Stimulated activated CD4-positive, alpha-beta T cell treated with anti-CD3 and anti-CD28 coated beads, Interleukin-15, amount 100 ng/mL, for 48 hours (primary cell): ENCODE measurements at regions not wholly inside any gene's neighbourhood (a gene's known extent, or its start where the extent isn't known, plus 50 kb on each side); places are given as distances from the start of the nearest gene placed in this dataset.
"Not testable (repeated sequence)": the region's sequence is repeated elsewhere in the genome, so short reads cannot be mapped to it uniquely, and the experiment has no call there.

Experiments used
- DNase-seq, 2 donors: peaks; one replicate each; pipeline ENCODE4 v3.0.0-alpha.2; 2020; ENCODE audit warnings: low read depth in 2 of 2

- not testable (repeated sequence) for DNase-seq
These were observed 643.6 kb upstream of the CPEB2 start for GRCh38 chr4:14358544-14359160.

- DNase-seq: no peak
These were observed 642.3 kb upstream of the CPEB2 start for GRCh38 chr4:14359991-14360390.

GRCh38 chr4:14361084-14361483, 641.2 kb upstream of the CPEB2 start:
- no peak for DNase-seq

- DNase-seq: no peak
These were observed 639.9 kb upstream of the CPEB2 start for GRCh38 chr4:14362385-14362784.

- DNase-seq: no peak
These were observed 637.2 kb upstream of the CPEB2 start for GRCh38 chr4:14364953-14365536.

- no peak for DNase-seq
These were observed 633.9 kb upstream of the CPEB2 start for GRCh38 chr4:14368391-14368790.

GRCh38 chr4:14371131-14371530, 631.1 kb upstream of the CPEB2 start:
- no peak for DNase-seq

- no peak for DNase-seq
These were observed 626.5 kb upstream of the CPEB2 start for GRCh38 chr4:14375816-14376215.

GRCh38 chr4:14379183-14379582, 623.1 kb upstream of the CPEB2 start:
- DNase-seq: no peak

GRCh38 chr4:14383652-14384051, 618.6 kb upstream of the CPEB2 start:
- no peak for DNase-seq

- no peak for DNase-seq
These were observed 617.5 kb upstream of the CPEB2 start for GRCh38 chr4:14384824-14385223.

- DNase-seq: no peak
These were observed 616.1 kb upstream of the CPEB2 start for GRCh38 chr4:14386196-14386595.

- no peak for DNase-seq
These were observed 614.6 kb upstream of the CPEB2 start for GRCh38 chr4:14387647-14388046.

- no peak for DNase-seq
These were observed 609.9 kb upstream of the CPEB2 start for GRCh38 chr4:14392378-14392777.

- no peak for DNase-seq
These were observed 606.1 kb upstream of the CPEB2 start for GRCh38 chr4:14396183-14396582.

GRCh38 chr4:14399848-14400247, 602.4 kb upstream of the CPEB2 start:
- no peak for DNase-seq

GRCh38 chr4:14400307-14400706, 602.0 kb upstream of the CPEB2 start:
- DNase-seq: no peak

GRCh38 chr4:14403132-14403531, 599.1 kb upstream of the CPEB2 start:
- DNase-seq: no peak

GRCh38 chr4:14404730-14405129, 597.6 kb upstream of the CPEB2 start:
- no peak for DNase-seq

GRCh38 chr4:14410516-14410915, 591.8 kb upstream of the CPEB2 start:
- no peak for DNase-seq

- DNase-seq: no peak
These were observed 587.1 kb upstream of the CPEB2 start for GRCh38 chr4:14415146-14415545.

- no peak for DNase-seq
These were observed 582.8 kb upstream of the CPEB2 start for GRCh38 chr4:14419516-14419915.

GRCh38 chr4:14426297-14426696, 576.0 kb upstream of the CPEB2 start:
- not testable (repeated sequence) for DNase-seq

- no peak for DNase-seq
These were observed 574.2 kb upstream of the CPEB2 start for GRCh38 chr4:14428125-14428524.
